ENCODE measurements at regions not wholly inside any gene's neighbourhood (a gene's known extent, or its start where the extent isn't known, plus 50 kb on each side); places are given as distances from the start of the nearest gene placed in this dataset.

GRCh38 chr18:61729322-61729721 lies 163.5 kb downstream of the RNF152 start:
- DNase-seq (ENCODE audit: low read depth in 4 of 4, low spot score in 1 of 4) = no peak

GRCh38 chr18:61727241-61728193 lies 165.3 kb downstream of the RNF152 start:
- DNase-seq (ENCODE audit: low read depth in 4 of 4, low spot score in 1 of 4) = no peak

- DNase-seq (ENCODE audit: low read depth in 4 of 4, low spot score in 1 of 4) = no peak
These were observed 168.3 kb downstream of the RNF152 start for GRCh38 chr18:61724532-61724931.

GRCh38 chr18:61722247-61722646 lies 170.6 kb downstream of the RNF152 start:
- no peak for DNase-seq (ENCODE audit: low read depth in 4 of 4, low spot score in 1 of 4)

GRCh38 chr18:61720496-61720895 lies 172.3 kb downstream of the RNF152 start:
- DNase-seq (ENCODE audit: low read depth in 4 of 4, low spot score in 1 of 4) = no peak

- DNase-seq (ENCODE audit: low read depth in 4 of 4, low spot score in 1 of 4) = no peak
These were observed 173.1 kb downstream of the RNF152 start for GRCh38 chr18:61719671-61720070.

- no peak for DNase-seq (ENCODE audit: low read depth in 4 of 4, low spot score in 1 of 4)
These were observed 173.9 kb downstream of the RNF152 start for GRCh38 chr18:61718944-61719343.

- no peak for DNase-seq (ENCODE audit: low read depth in 4 of 4, low spot score in 1 of 4)
These were observed 178.4 kb downstream of the RNF152 start for GRCh38 chr18:61714421-61714820.

GRCh38 chr18:61713502-61713901 lies 179.3 kb downstream of the RNF152 start:
- no peak for DNase-seq (ENCODE audit: low read depth in 4 of 4, low spot score in 1 of 4)

GRCh38 chr18:61710082-61710620 lies 182.7 kb downstream of the RNF152 start:
- no peak for DNase-seq (ENCODE audit: low read depth in 4 of 4, low spot score in 1 of 4)

GRCh38 chr18:61706276-61706915 lies 186.4 kb downstream of the RNF152 start:
- no peak for DNase-seq (ENCODE audit: low read depth in 4 of 4, low spot score in 1 of 4)

GRCh38 chr18:61703508-61703907 lies 189.3 kb downstream of the RNF152 start:
- DNase-seq (ENCODE audit: low read depth in 4 of 4, low spot score in 1 of 4) = no peak

GRCh38 chr18:61702007-61702406 lies 190.8 kb downstream of the RNF152 start:
- DNase-seq (ENCODE audit: low read depth in 4 of 4, low spot score in 1 of 4) = no peak

- DNase-seq (ENCODE audit: low read depth in 4 of 4, low spot score in 1 of 4) = no peak
These were observed 193.3 kb downstream of the RNF152 start for GRCh38 chr18:61699397-61700110.

- DNase-seq (ENCODE audit: low read depth in 4 of 4, low spot score in 1 of 4) = no peak
These were observed 195.4 kb downstream of the RNF152 start for GRCh38 chr18:61697306-61697909.

- DNase-seq (ENCODE audit: low read depth in 4 of 4, low spot score in 1 of 4) = no peak
These were observed 198.6 kb downstream of the RNF152 start for GRCh38 chr18:61694236-61694635.

- DNase-seq (ENCODE audit: low read depth in 4 of 4, low spot score in 1 of 4) = no peak
These were observed 202.2 kb downstream of the RNF152 start for GRCh38 chr18:61690418-61691138.

- no peak for DNase-seq (ENCODE audit: low read depth in 4 of 4, low spot score in 1 of 4)
These were observed 205.5 kb downstream of the RNF152 start for GRCh38 chr18:61687317-61687716.

- DNase-seq (ENCODE audit: low read depth in 4 of 4, low spot score in 1 of 4) = no peak
These were observed 209.0 kb downstream of the RNF152 start for GRCh38 chr18:61683856-61684255.

- DNase-seq (ENCODE audit: low read depth in 4 of 4, low spot score in 1 of 4) = no peak
These were observed 211.7 kb downstream of the RNF152 start for GRCh38 chr18:61681065-61681464.
